GM18873 (cell line): ENCODE measurements at regions not wholly inside any gene's neighbourhood (a gene's known extent, or its start where the extent isn't known, plus 50 kb on each side); places are given as distances from the start of the nearest gene placed in this dataset.

ENCODE experiments used
- ATAC-seq: cut with Tn5 transposase; IDR thresholded peaks from one replicate; pipeline ENCODE4 v1.9.1; 2021; ENCODE audit warnings: mild to moderate bottlenecking, moderate library complexity, moderate number of reproducible peaks; ENCODE audit not compliant: unreplicated experiment, low FRiP score

- ATAC-seq = no peak
These were observed 202.4 kb downstream of the SAMD5 start for GRCh38 chr6:147710890-147711289.

- ATAC-seq = no peak
These were observed 203.0 kb downstream of the SAMD5 start for GRCh38 chr6:147711476-147711875.

GRCh38 chr6:147712841-147713240 lies 204.4 kb downstream of the SAMD5 start:
- no peak for ATAC-seq

GRCh38 chr6:147715035-147715434 lies 206.5 kb downstream of the SAMD5 start:
- no peak for ATAC-seq

- ATAC-seq = no peak
These were observed 207.9 kb downstream of the SAMD5 start for GRCh38 chr6:147716434-147716833.

GRCh38 chr6:147717991-147718390 lies 209.5 kb downstream of the SAMD5 start:
- no peak for ATAC-seq

GRCh38 chr6:147722158-147722557 lies 213.7 kb downstream of the SAMD5 start:
- no peak for ATAC-seq

- no peak for ATAC-seq
These were observed 216.0 kb downstream of the SAMD5 start for GRCh38 chr6:147724454-147724853.

- ATAC-seq = no peak
These were observed 217.9 kb downstream of the SAMD5 start for GRCh38 chr6:147726342-147726741.

- ATAC-seq = no peak
These were observed 220.4 kb downstream of the SAMD5 start for GRCh38 chr6:147728903-147729302.

- ATAC-seq = no peak
These were observed 225.2 kb downstream of the SAMD5 start for GRCh38 chr6:147733686-147734085.

GRCh38 chr6:147734151-147734550 lies 225.7 kb downstream of the SAMD5 start:
- no peak for ATAC-seq

- ATAC-seq = no peak
These were observed 227.4 kb downstream of the SAMD5 start for GRCh38 chr6:147735924-147736323.

GRCh38 chr6:147737115-147737514 lies 228.6 kb downstream of the SAMD5 start:
- ATAC-seq = no peak

GRCh38 chr6:147738099-147738498 lies 229.6 kb downstream of the SAMD5 start:
- no peak for ATAC-seq

- no peak for ATAC-seq
These were observed 230.1 kb downstream of the SAMD5 start for GRCh38 chr6:147738516-147739162.

GRCh38 chr6:147740326-147740725 lies 231.8 kb downstream of the SAMD5 start:
- ATAC-seq = no peak

- no peak for ATAC-seq
These were observed 232.4 kb downstream of the SAMD5 start for GRCh38 chr6:147740916-147741315.

GRCh38 chr6:147741389-147741788 lies 232.9 kb downstream of the SAMD5 start:
- ATAC-seq = no peak

- no peak for ATAC-seq
These were observed 233.9 kb downstream of the SAMD5 start for GRCh38 chr6:147742440-147742839.

- no peak for ATAC-seq
These were observed 235.5 kb downstream of the SAMD5 start for GRCh38 chr6:147744012-147744411.

- no peak for ATAC-seq
These were observed 240.8 kb downstream of the SAMD5 start for GRCh38 chr6:147749331-147749730.

GRCh38 chr6:147750413-147750812 lies 241.9 kb downstream of the SAMD5 start:
- no peak for ATAC-seq
